HCT116 (cell line): ENCODE measurements at regions not wholly inside any gene's neighbourhood (a gene's known extent, or its start where the extent isn't known, plus 50 kb on each side); places are given as distances from the start of the nearest gene placed in this dataset.

Experiments used
- ATF3 ChIP-seq: IDR thresholded peaks from 2 replicates; pipeline ENCODE4 v1.6.1; 2012
- CEBPB ChIP-seq: IDR thresholded peaks from 2 replicates; pipeline ENCODE4 v1.6.1; 2012; ENCODE audit warnings: low read depth
- CTCF ChIP-seq, 3 experiments: fragments of 200-600 bp in 1 of 3; sonication (generic) in 1 of 3; IDR thresholded peaks in 2 of 3; conservative IDR thresholded peaks in 1 of 3; 2 replicates each; pipeline ENCODE4 v1.5.1; 2012 to 2017; ENCODE audit warnings: low read depth in 2 of 3, low read length in 2 of 3, antibody characterized with exemption in 1 of 3, borderline replicate concordance in 1 of 3, control low read depth in 1 of 3, mild to moderate bottlenecking in 1 of 3, mixed read lengths in 1 of 3, mixed run types in 1 of 3, moderate library complexity in 1 of 3; ENCODE audit not compliant: insufficient read depth in 1 of 3
- POLR2A ChIP-seq: IDR thresholded peaks from 2 replicates; pipeline ENCODE4 v1.7.0; 2011; ENCODE audit warnings: borderline replicate concordance; ENCODE audit not compliant: insufficient read depth, insufficient read length; ENCODE audit errors: extremely low read depth
- TF ChIP-seq, protein P1 (sequence below): IDR thresholded peaks from 2 replicates; pipeline ENCODE4 v1.6.1; 2012

DNA sequence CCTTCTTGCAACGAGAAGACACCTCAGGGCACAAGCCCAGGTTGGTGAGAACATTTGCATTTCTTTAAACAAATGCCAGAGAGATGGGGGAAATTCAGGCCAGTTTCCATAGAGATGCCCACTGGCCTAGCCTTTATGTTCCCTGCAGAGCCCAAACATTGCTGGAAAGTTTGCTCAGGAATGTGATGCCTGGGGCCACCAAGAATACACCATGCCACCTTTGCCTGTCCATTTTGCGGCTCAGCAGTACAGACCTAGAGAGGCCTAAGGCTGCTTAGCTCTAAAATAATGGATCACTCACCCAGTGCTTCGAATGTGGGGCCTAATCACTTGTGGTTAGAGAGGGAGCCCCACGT, 210.0 kb downstream of the RPLP1 start:
- TF ChIP-seq, protein P1, sequence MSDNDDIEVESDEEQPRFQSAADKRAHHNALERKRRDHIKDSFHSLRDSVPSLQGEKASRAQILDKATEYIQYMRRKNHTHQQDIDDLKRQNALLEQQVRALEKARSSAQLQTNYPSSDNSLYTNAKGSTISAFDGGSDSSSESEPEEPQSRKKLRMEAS: no peak
- TF ChIP-seq POLR2A (no peak), CTCF (IDR thresholded peaks at IDR 0.05 in 2 of 3, conservative IDR thresholded peaks at IDR 0.05 in 1 of 3; ENCODE audit: borderline replicate concordance in 1 of 3, insufficient read depth in 1 of 3, low read depth in 2 of 3, low read length in 2 of 3) (no peak), ATF3 (no peak), CEBPB (no peak)
